ENCODE measurements at regions not wholly inside any gene's neighbourhood (a gene's known extent, or its start where the extent isn't known, plus 50 kb on each side); places are given as distances from the start of the nearest gene placed in this dataset.

GRCh38 chr2:216553482-216554240, 55.0 kb downstream of the RPL37A start:
- H3K36me3 Mint-ChIP-seq (ENCODE audit: low read depth), result no peaks in the 10 kb centered on the region
- no peak for DNase-seq (ENCODE audit: low spot score)
- peaks cover 97% of the 10 kb centered on the region for H3K4me1 Mint-ChIP-seq (ENCODE audit: low read depth)
- no peaks in the 10 kb centered on the region for H3K9me3 Mint-ChIP-seq (ENCODE audit: low read depth)
- no peak overlapping the region for H3K4me3 Mint-ChIP-seq (ENCODE audit: unreplicated experiment)
- H3K27me3 Mint-ChIP-seq (ENCODE audit: low read depth), result no peaks in the 10 kb centered on the region
- no peak for TF ChIP-seq CTCF (IDR thresholded peaks at IDR 0.05)
- H3K27ac Mint-ChIP-seq (ENCODE audit: unreplicated experiment), result peak overlapping the region; percentile 91

GRCh38 chr2:216554286-216554685, 55.6 kb downstream of the RPL37A start:
- Mint-ChIP-seq H3K27ac (ENCODE audit: unreplicated experiment) (peak overlapping the region; percentile 4), H3K36me3 (ENCODE audit: low read depth) (no peaks in the 10 kb centered on the region)

GRCh38 chr2:216554755-216555154, 56.1 kb downstream of the RPL37A start:
- no peak for DNase-seq (ENCODE audit: low spot score)
- H3K27ac Mint-ChIP-seq (ENCODE audit: unreplicated experiment), result peak overlapping the region; percentile 92
- no peak for TF ChIP-seq CTCF (IDR thresholded peaks at IDR 0.05)
- no peak overlapping the region for H3K4me3 Mint-ChIP-seq (ENCODE audit: unreplicated experiment)
- H3K36me3 Mint-ChIP-seq (ENCODE audit: low read depth), result no peaks in the 10 kb centered on the region
- H3K9me3 Mint-ChIP-seq (ENCODE audit: low read depth), result no peaks in the 10 kb centered on the region
- H3K27me3 Mint-ChIP-seq (ENCODE audit: low read depth), result no peaks in the 10 kb centered on the region
- H3K4me1 Mint-ChIP-seq (ENCODE audit: low read depth), result peaks cover 98% of the 10 kb centered on the region

More at GRCh38 chr2:216554286-216554685, 55.6 kb downstream of the RPL37A start:
- no peaks in the 10 kb centered on the region for H3K9me3 Mint-ChIP-seq (ENCODE audit: low read depth)
- H3K4me1 Mint-ChIP-seq (ENCODE audit: low read depth), result peaks cover 98% of the 10 kb centered on the region
- no peak for DNase-seq (ENCODE audit: low spot score)
- TF ChIP-seq CTCF (IDR thresholded peaks at IDR 0.05), result no peak
- H3K27me3 Mint-ChIP-seq (ENCODE audit: low read depth), result no peaks in the 10 kb centered on the region
- H3K4me3 Mint-ChIP-seq (ENCODE audit: unreplicated experiment), result no peak overlapping the region

- no peak for DNase-seq (ENCODE audit: low spot score)
- H3K9me3 Mint-ChIP-seq (ENCODE audit: low read depth), result no peaks in the 10 kb centered on the region
- no peaks in the 10 kb centered on the region for H3K27me3 Mint-ChIP-seq (ENCODE audit: low read depth)
- no peak overlapping the region for H3K4me3 Mint-ChIP-seq (ENCODE audit: unreplicated experiment)
- H3K27ac Mint-ChIP-seq (ENCODE audit: unreplicated experiment), result peak overlapping the region; percentile 92
- no peaks in the 10 kb centered on the region for H3K36me3 Mint-ChIP-seq (ENCODE audit: low read depth)
- H3K4me1 Mint-ChIP-seq (ENCODE audit: low read depth), result peaks cover 96% of the 10 kb centered on the region
- TF ChIP-seq CTCF (IDR thresholded peaks at IDR 0.05), result no peak
Measured at GRCh38 chr2:216555274-216555673, 56.6 kb downstream of the RPL37A start.

GRCh38 chr2:216556202-216556601, 57.6 kb downstream of the RPL37A start:
- no peak for TF ChIP-seq CTCF (IDR thresholded peaks at IDR 0.05)
- Mint-ChIP-seq H3K36me3 (ENCODE audit: low read depth) (no peaks in the 10 kb centered on the region), H3K27me3 (ENCODE audit: low read depth) (no peaks in the 10 kb centered on the region), H3K4me3 (ENCODE audit: unreplicated experiment) (no peak overlapping the region), H3K4me1 (ENCODE audit: low read depth) (peaks cover 96% of the 10 kb centered on the region), H3K9me3 (ENCODE audit: low read depth) (no peaks in the 10 kb centered on the region), H3K27ac (ENCODE audit: unreplicated experiment) (no peak overlapping the region)
- DNase-seq (ENCODE audit: low spot score), result no peak
